ENCODE measurements at regions not wholly inside any gene's neighbourhood (a gene's known extent, or its start where the extent isn't known, plus 50 kb on each side); places are given as distances from the start of the nearest gene placed in this dataset.
"Not testable (repeated sequence)": the region's sequence is repeated elsewhere in the genome, so short reads cannot be mapped to it uniquely, and the experiment has no call there.

GRCh38 chr12:89273525-89273924, 78.8 kb downstream of the DUSP6 start:
- Histone ChIP-seq H3K79me2 (no peaks in the 10 kb centered on the region), H3K27me3 (ENCODE audit: control insufficient read depth, insufficient read depth, low read length) (no peaks in the 10 kb centered on the region), H3K27ac (no peak overlapping the region), H3K4me2 (ENCODE audit: low read length) (no peak overlapping the region), H3K9ac (no peak overlapping the region), H3K9me3 (ENCODE audit: control insufficient read depth, low read length) (no peaks in the 10 kb centered on the region), H3K4me3 (ENCODE audit: low read depth, low read length) (no peak overlapping the region), H3K4me1 (no peaks in the 10 kb centered on the region), H3K36me3 (ENCODE audit: control insufficient read depth, insufficient read depth, low read length) (no peaks in the 10 kb centered on the region), H2AFZ (peak overlapping the region; percentile 8)
- TF ChIP-seq CTCF (IDR thresholded peaks at IDR 0.05), result no peak

- TF ChIP-seq CTCF (IDR thresholded peaks at IDR 0.05), result no peak
- H3K9me3 ChIP-seq (ENCODE audit: control insufficient read depth, low read length), result no peaks in the 10 kb centered on the region
Observed at GRCh38 chr12:89270548-89270947, 81.8 kb downstream of the DUSP6 start.

GRCh38 chr12:89269174-89269573, 83.1 kb downstream of the DUSP6 start:
- H3K4me1 ChIP-seq, result no peaks in the 10 kb centered on the region

More at GRCh38 chr12:89270548-89270947, 81.8 kb downstream of the DUSP6 start:
- Histone ChIP-seq H3K27ac (no peak overlapping the region), H3K4me2 (ENCODE audit: low read length) (no peak overlapping the region), H3K79me2 (no peaks in the 10 kb centered on the region), H2AFZ (no peak overlapping the region), H3K4me1 (no peaks in the 10 kb centered on the region), H3K27me3 (ENCODE audit: control insufficient read depth, insufficient read depth, low read length) (no peaks in the 10 kb centered on the region), H3K9ac (no peak overlapping the region), H3K4me3 (ENCODE audit: low read depth, low read length) (no peak overlapping the region), H3K36me3 (ENCODE audit: control insufficient read depth, insufficient read depth, low read length) (no peaks in the 10 kb centered on the region)

GRCh38 chr12:89267404-89267803, 84.9 kb downstream of the DUSP6 start:
- Histone ChIP-seq H3K27me3 (ENCODE audit: control insufficient read depth, insufficient read depth, low read length) (no peaks in the 10 kb centered on the region), H3K27ac (no peak overlapping the region), H3K4me1 (no peaks in the 10 kb centered on the region), H3K4me2 (ENCODE audit: low read length) (no peak overlapping the region), H3K4me3 (ENCODE audit: low read depth, low read length) (no peak overlapping the region), H3K9me3 (ENCODE audit: control insufficient read depth, low read length) (no peaks in the 10 kb centered on the region), H2AFZ (peak overlapping the region; percentile 27), H3K79me2 (no peaks in the 10 kb centered on the region), H3K36me3 (ENCODE audit: control insufficient read depth, insufficient read depth, low read length) (no peaks in the 10 kb centered on the region), H3K9ac (no peak overlapping the region)
- no peak for TF ChIP-seq CTCF (IDR thresholded peaks at IDR 0.05)

More at GRCh38 chr12:89269174-89269573, 83.1 kb downstream of the DUSP6 start:
- Histone ChIP-seq H3K36me3 (ENCODE audit: control insufficient read depth, insufficient read depth, low read length) (no peaks in the 10 kb centered on the region), H3K27ac (no peak overlapping the region), H3K27me3 (ENCODE audit: control insufficient read depth, insufficient read depth, low read length) (no peaks in the 10 kb centered on the region), H2AFZ (no peak overlapping the region), H3K9ac (no peak overlapping the region), H3K4me2 (ENCODE audit: low read length) (no peak overlapping the region), H3K79me2 (no peaks in the 10 kb centered on the region), H3K9me3 (ENCODE audit: control insufficient read depth, low read length) (no peaks in the 10 kb centered on the region), H3K4me3 (ENCODE audit: low read depth, low read length) (no peak overlapping the region)
- TF ChIP-seq CTCF (IDR thresholded peaks at IDR 0.05), result no peak

GRCh38 chr12:89266574-89267188, 85.6 kb downstream of the DUSP6 start:
- not testable (repeated sequence) for H3K27me3 ChIP-seq (ENCODE audit: control insufficient read depth, insufficient read depth, low read length); H3K4me2 ChIP-seq (ENCODE audit: low read length); H3K4me1 ChIP-seq; H3K36me3 ChIP-seq (ENCODE audit: control insufficient read depth, insufficient read depth, low read length); H3K79me2 ChIP-seq; H3K9me3 ChIP-seq (ENCODE audit: control insufficient read depth, low read length); H3K27ac ChIP-seq; H2AFZ ChIP-seq; H3K9ac ChIP-seq; H3K4me3 ChIP-seq (ENCODE audit: low read depth, low read length)
